ENCODE measurements at regions not wholly inside any gene's neighbourhood (a gene's known extent, or its start where the extent isn't known, plus 50 kb on each side); places are given as distances from the start of the nearest gene placed in this dataset.

GRCh38 chr6:90386399-90387382, 90.0 kb upstream of the BACH2 start:
- H3K4me3 Mint-ChIP-seq: no peak overlapping the region
- peaks cover 3% of the 10 kb centered on the region for H3K27me3 Mint-ChIP-seq
- H3K36me3 Mint-ChIP-seq: no peaks in the 10 kb centered on the region
- H3K27ac Mint-ChIP-seq: no peak overlapping the region
- H3K4me1 Mint-ChIP-seq: peaks cover 41% of the 10 kb centered on the region
- ATAC-seq (ENCODE audit: low read depth): no peak
- DNase-seq (ENCODE audit: low spot score in 2 of 2): no peak
- H3K9me3 Mint-ChIP-seq: no peaks in the 10 kb centered on the region

- no peaks in the 10 kb centered on the region for H3K9me3 Mint-ChIP-seq
- ATAC-seq (ENCODE audit: low read depth) (peak; percentile 17), DNase-seq (ENCODE audit: low spot score in 2 of 2) (no peak)
- no peak overlapping the region for H3K4me3 Mint-ChIP-seq
- H3K27ac Mint-ChIP-seq: no peak overlapping the region
- peaks cover 43% of the 10 kb centered on the region for H3K4me1 Mint-ChIP-seq
- H3K36me3 Mint-ChIP-seq: no peaks in the 10 kb centered on the region
- H3K27me3 Mint-ChIP-seq: peaks cover 3% of the 10 kb centered on the region
These were observed 89.2 kb upstream of the BACH2 start for GRCh38 chr6:90385759-90386313.

DNA sequence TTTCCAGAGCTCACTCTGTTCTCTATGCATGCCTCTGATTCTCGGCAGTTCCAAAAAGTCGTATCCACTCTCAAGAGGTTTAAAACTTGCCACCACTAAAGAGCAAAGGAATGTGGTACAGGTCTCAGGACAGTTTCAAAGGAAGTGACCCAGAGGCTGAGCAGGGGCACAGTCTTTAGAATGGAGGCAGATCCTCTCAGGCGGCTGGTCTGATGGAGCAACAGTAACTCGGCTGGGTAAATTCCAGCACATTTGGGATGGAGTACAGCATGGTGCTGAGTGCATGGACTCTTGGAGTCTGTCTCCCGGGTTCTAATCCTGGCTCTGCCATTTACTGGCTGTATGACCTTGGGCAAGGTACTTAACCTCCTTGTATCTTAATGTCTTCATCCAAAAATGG, 88.1 kb upstream of the BACH2 start:
- Mint-ChIP-seq H3K27me3 (peaks cover 3% of the 10 kb centered on the region), H3K9me3 (no peaks in the 10 kb centered on the region), H3K27ac (peak overlapping the region; percentile 3), H3K4me1 (peaks cover 43% of the 10 kb centered on the region), H3K36me3 (no peaks in the 10 kb centered on the region), H3K4me3 (no peak overlapping the region)
- DNase-seq (ENCODE audit: low spot score in 2 of 2) (no peak), ATAC-seq (ENCODE audit: low read depth) (no peak)

DNA sequence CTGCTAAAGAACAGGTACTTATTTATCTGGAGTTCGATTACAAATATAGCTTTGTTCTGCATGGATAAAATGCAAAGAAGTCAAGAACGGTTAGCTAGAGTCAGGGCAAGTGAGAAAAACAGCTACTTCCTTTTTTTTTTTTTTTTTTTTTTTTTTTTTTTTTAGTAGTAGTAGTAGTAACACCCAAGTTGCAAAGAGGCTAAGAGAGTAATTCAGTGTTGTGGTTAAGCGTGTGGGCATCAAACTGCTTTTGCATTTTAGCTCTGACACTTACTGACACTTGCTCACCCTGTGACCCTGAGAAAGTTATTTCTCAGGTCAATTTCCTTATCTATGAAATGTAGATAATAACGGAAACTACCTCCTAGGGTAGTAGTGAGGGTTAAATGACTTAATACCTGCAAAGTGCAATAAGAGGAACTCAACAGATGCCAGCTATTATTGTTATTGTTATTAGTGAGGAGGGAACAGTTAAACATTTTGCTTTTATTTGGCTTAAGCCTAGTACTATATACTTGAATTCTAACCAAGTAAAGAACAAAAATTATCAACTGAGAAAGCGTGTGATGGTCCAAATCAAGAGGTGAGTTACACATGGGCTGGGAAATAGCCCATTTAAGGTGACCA, 86.7 kb upstream of the BACH2 start:
- no peaks in the 10 kb centered on the region for H3K36me3 Mint-ChIP-seq
- peak overlapping the region; percentile 92 for H3K27ac Mint-ChIP-seq
- H3K9me3 Mint-ChIP-seq: no peaks in the 10 kb centered on the region
- H3K4me3 Mint-ChIP-seq: peak overlapping the region; percentile 59
- peaks cover 3% of the 10 kb centered on the region for H3K27me3 Mint-ChIP-seq
- ATAC-seq (ENCODE audit: low read depth) (peak; percentile 91), DNase-seq (ENCODE audit: low spot score in 2 of 2) (peak in 1 of 2 donors; percentile 53)
- H3K4me1 Mint-ChIP-seq: peaks cover 45% of the 10 kb centered on the region

DNA sequence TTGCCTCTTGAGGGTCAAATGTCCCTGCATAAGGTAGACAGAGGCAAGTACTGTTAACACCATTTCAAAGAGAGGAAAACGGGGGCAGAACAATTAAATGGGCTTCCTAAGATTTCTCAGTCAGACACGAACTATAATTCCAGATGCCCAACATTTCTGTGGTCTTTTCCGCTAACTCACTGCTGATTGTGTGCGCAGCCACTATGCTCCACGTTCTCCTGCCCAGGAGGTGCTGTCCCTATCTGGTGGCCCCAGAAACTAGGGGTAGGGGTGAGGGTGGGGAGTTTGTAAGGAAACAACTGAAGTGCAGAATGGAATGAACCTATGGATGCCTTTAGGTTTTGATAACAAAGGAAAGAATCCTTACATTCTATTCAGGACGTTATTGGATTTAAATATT, 86.1 kb upstream of the BACH2 start:
- ATAC-seq (ENCODE audit: low read depth) (no peak), DNase-seq (ENCODE audit: low spot score in 2 of 2) (no peak)
- Mint-ChIP-seq H3K27ac (peak overlapping the region; percentile 92), H3K9me3 (no peaks in the 10 kb centered on the region), H3K4me1 (peaks cover 42% of the 10 kb centered on the region), H3K27me3 (peaks cover 3% of the 10 kb centered on the region), H3K36me3 (no peaks in the 10 kb centered on the region), H3K4me3 (peak overlapping the region; percentile 47)

DNA sequence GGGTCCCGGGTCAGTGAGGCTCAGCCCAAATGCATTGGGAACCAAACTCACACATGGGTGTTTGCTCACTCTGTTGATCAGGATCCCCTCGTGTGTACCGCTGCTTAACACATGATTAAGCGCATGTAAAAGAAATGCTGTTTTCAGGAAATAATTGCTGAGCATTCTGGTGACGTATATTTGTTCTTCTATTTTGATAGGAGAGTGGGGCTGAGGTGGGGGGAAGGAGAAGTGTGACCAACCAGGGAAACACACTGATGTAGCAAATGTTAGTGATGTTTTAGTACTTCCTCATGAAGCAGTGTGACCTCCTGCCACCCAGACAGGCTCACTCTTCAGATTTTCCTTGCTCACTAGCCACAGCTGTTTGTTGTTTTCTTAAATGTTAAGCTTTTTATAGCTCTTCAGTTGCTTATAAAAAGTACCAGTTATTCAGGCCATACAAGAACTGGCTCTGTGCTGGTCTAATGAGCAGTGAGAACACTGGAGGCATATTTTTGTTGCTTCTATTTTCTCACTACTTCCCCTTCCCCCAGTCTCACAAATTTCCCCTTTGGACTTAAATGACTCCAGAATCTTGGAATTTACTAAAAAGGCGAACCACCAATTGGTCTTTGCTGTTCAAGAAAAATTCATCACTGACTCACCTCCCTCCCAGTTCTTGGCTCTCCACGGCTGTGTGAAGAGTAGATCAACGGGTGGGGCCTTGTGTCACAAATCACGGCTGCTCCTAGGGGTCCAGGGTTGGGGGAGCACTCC, 79.2 kb upstream of the BACH2 start:
- Mint-ChIP-seq H3K27me3 (no peaks in the 10 kb centered on the region), H3K27ac (peak overlapping the region; percentile 99), H3K36me3 (no peaks in the 10 kb centered on the region), H3K4me3 (peak overlapping the region; percentile 62), H3K9me3 (no peaks in the 10 kb centered on the region), H3K4me1 (peaks cover 29% of the 10 kb centered on the region)
- ATAC-seq (ENCODE audit: low read depth): peak; percentile 92
- peak; percentile 43 to 80 for DNase-seq (ENCODE audit: low spot score in 2 of 2)

GRCh38 chr6:90374201-90374600, 77.6 kb upstream of the BACH2 start:
- ATAC-seq (ENCODE audit: low read depth): no peak

DNA sequence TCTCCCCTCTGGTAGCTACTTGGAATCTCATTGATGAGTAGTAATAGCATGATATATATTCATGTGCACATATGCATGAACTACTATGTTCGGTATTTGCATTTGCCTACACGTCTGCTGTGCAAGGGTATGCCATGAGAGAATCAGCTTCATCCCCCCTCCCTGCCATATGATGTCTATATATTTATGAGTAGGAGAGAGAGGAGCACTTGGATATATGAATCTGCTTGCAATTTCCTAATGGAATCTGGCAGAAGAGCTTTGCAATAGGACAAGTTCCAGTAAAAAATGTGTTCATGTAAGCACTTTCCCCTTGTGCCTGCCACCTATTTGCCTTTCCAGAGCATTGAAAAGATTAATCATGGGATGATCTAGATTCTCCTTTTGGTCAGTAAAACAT, 76.2 kb upstream of the BACH2 start:
- H3K27me3 Mint-ChIP-seq: no peaks in the 10 kb centered on the region
- no peak for DNase-seq (ENCODE audit: low spot score in 2 of 2)
- peaks cover 29% of the 10 kb centered on the region for H3K4me1 Mint-ChIP-seq
- H3K4me3 Mint-ChIP-seq: no peak overlapping the region
- peak overlapping the region; percentile 83 for H3K27ac Mint-ChIP-seq
- H3K9me3 Mint-ChIP-seq: no peaks in the 10 kb centered on the region
- no peak for ATAC-seq (ENCODE audit: low read depth)
- H3K36me3 Mint-ChIP-seq: no peaks in the 10 kb centered on the region

More at GRCh38 chr6:90374201-90374600, 77.6 kb upstream of the BACH2 start:
- H3K4me3 Mint-ChIP-seq: no peak overlapping the region
- H3K4me1 Mint-ChIP-seq: peaks cover 28% of the 10 kb centered on the region
- DNase-seq (ENCODE audit: low spot score in 2 of 2): no peak
- no peaks in the 10 kb centered on the region for H3K36me3 Mint-ChIP-seq
- no peaks in the 10 kb centered on the region for H3K9me3 Mint-ChIP-seq
- H3K27me3 Mint-ChIP-seq: no peaks in the 10 kb centered on the region
- H3K27ac Mint-ChIP-seq: peak overlapping the region; percentile 99

DNA sequence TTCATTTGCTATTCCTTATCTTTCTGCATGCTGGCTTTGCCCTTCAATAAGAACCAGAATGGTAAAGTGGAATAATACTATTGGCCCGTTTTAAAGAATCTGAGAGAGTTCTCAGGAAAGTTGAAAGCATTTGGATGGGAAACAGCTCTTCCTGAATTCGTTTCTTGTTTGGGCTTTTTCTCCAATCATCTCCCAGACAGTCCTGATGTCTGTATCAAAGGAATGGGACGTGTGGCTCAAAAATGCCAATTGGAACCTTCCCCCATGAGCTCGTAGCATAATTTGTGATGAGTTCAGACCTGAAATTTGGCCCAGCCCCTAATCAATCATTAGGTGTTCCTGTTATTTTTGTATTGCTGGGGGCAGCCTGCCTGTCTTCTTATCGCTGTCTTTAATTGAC, 75.8 kb upstream of the BACH2 start:
- ATAC-seq (ENCODE audit: low read depth) (no peak), DNase-seq (ENCODE audit: low spot score in 2 of 2) (no peak)
- Mint-ChIP-seq H3K4me3 (no peak overlapping the region), H3K4me1 (peaks cover 25% of the 10 kb centered on the region), H3K27ac (peak overlapping the region; percentile 83), H3K36me3 (no peaks in the 10 kb centered on the region), H3K9me3 (no peaks in the 10 kb centered on the region), H3K27me3 (no peaks in the 10 kb centered on the region)

GRCh38 chr6:90370493-90370959, 73.9 kb upstream of the BACH2 start:
- H3K9me3 Mint-ChIP-seq: no peaks in the 10 kb centered on the region
- no peak overlapping the region for H3K4me3 Mint-ChIP-seq
- DNase-seq (ENCODE audit: low spot score in 2 of 2) (no peak), ATAC-seq (ENCODE audit: low read depth) (no peak)
- H3K27me3 Mint-ChIP-seq: no peaks in the 10 kb centered on the region
- peaks cover 15% of the 10 kb centered on the region for H3K4me1 Mint-ChIP-seq
- no peaks in the 10 kb centered on the region for H3K36me3 Mint-ChIP-seq
- H3K27ac Mint-ChIP-seq: peak overlapping the region; percentile 35

GRCh38 chr6:90369651-90370050, 73.0 kb upstream of the BACH2 start:
- no peak for ATAC-seq (ENCODE audit: low read depth)
- Mint-ChIP-seq H3K4me3 (no peak overlapping the region), H3K27me3 (no peaks in the 10 kb centered on the region), H3K36me3 (no peaks in the 10 kb centered on the region), H3K4me1 (peaks cover 9% of the 10 kb centered on the region), H3K9me3 (no peaks in the 10 kb centered on the region), H3K27ac (no peak overlapping the region)
- no peak for DNase-seq (ENCODE audit: low spot score in 2 of 2)

GRCh38 chr6:90369024-90369519, 72.4 kb upstream of the BACH2 start:
- no peaks in the 10 kb centered on the region for H3K9me3 Mint-ChIP-seq
- H3K4me3 Mint-ChIP-seq: no peak overlapping the region
- no peaks in the 10 kb centered on the region for H3K27me3 Mint-ChIP-seq

GRCh38 chr6:90368601-90369000, 72.0 kb upstream of the BACH2 start:
- peak overlapping the region; percentile 80 for H3K27ac Mint-ChIP-seq
- no peaks in the 10 kb centered on the region for H3K27me3 Mint-ChIP-seq
- DNase-seq (ENCODE audit: low spot score in 2 of 2) (no peak), ATAC-seq (ENCODE audit: low read depth) (no peak)
- peaks cover 6% of the 10 kb centered on the region for H3K4me1 Mint-ChIP-seq
- no peak overlapping the region for H3K4me3 Mint-ChIP-seq
- no peaks in the 10 kb centered on the region for H3K9me3 Mint-ChIP-seq
- H3K36me3 Mint-ChIP-seq: no peaks in the 10 kb centered on the region

More at GRCh38 chr6:90369024-90369519, 72.4 kb upstream of the BACH2 start:
- Mint-ChIP-seq H3K27ac (peak overlapping the region; percentile 80), H3K4me1 (peaks cover 6% of the 10 kb centered on the region), H3K36me3 (no peaks in the 10 kb centered on the region)
- DNase-seq (ENCODE audit: low spot score in 2 of 2) (no peak), ATAC-seq (ENCODE audit: low read depth) (peak; percentile 76)
